GM21576 (cell line): ENCODE measurements at regions not wholly inside any gene's neighbourhood (a gene's known extent, or its start where the extent isn't known, plus 50 kb on each side); places are given as distances from the start of the nearest gene placed in this dataset.

ENCODE experiments used
- ATAC-seq: cut with Tn5 transposase; IDR thresholded peaks from one replicate; pipeline ENCODE4 v1.9.1; 2021; ENCODE audit warnings: mild to moderate bottlenecking, moderate library complexity; ENCODE audit not compliant: unreplicated experiment

- ATAC-seq: no peak
These were observed 1714.3 kb upstream of the PCDH7 start for GRCh38 chr4:29005838-29006237.

GRCh38 chr4:29009908-29010307, 1710.3 kb upstream of the PCDH7 start:
- no peak for ATAC-seq

GRCh38 chr4:29013341-29013740, 1706.8 kb upstream of the PCDH7 start:
- no peak for ATAC-seq

DNA sequence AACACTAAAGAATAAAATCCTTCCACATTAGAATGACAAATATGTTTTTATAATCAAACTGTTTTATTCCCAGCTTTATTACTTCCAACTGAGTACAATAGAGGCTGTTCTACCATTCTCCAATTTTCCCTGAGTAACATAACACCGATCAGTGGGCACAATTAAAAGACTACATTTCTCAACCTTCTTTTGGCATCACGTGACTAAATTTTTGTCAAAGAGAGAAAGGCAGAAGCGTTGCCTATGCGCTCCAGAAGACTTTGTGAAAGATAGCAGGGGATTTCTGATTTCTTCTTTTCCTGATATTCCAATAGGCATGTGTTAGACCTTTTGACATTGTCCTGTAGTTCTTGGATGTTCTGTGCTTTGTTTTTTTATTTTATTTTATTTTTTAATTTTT, 1705.6 kb upstream of the PCDH7 start:
- no peak for ATAC-seq

GRCh38 chr4:29033703-29034102, 1686.5 kb upstream of the PCDH7 start:
- no peak for ATAC-seq

DNA sequence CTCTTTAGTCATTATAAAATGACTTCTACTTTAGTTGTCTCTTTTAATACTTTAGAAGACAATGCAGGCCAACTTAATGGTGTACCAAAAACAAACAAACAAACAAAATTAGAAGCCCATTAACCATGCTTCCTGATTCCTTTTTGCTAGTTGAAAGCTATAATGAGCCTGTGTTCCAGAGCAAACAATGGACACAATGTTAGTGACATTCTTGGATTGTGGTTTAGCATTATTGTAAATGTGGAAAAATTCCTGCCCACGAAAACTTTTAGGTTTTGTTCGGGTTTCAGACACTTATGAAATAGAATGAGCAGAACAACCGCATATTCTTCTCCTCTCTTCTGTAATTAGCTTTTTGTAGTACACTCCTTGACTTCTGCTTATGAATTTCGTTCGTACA, 1682.7 kb upstream of the PCDH7 start:
- no peak for ATAC-seq

GRCh38 chr4:29043411-29043810, 1676.8 kb upstream of the PCDH7 start:
- no peak for ATAC-seq

DNA sequence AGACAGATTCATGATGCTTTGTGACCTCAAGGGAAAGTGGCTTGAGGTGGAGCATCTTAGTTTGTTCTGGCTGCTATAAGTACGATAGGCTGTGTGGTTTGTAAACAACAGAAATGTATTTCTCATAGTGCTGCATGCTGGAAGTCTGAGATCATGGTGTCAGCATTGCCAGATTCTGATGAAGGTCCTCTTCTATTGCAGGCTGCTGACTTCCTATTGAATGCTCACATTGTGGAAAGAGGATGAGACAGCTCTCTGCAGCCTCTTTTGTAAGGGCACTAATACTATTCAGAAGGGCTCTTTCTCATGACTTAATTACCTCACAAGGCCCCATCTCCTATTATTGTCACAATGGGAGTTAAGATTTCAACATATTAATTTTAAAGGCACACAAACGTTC, 1674.0 kb upstream of the PCDH7 start:
- ATAC-seq: no peak

GRCh38 chr4:29046781-29047180, 1673.4 kb upstream of the PCDH7 start:
- ATAC-seq: no peak

DNA sequence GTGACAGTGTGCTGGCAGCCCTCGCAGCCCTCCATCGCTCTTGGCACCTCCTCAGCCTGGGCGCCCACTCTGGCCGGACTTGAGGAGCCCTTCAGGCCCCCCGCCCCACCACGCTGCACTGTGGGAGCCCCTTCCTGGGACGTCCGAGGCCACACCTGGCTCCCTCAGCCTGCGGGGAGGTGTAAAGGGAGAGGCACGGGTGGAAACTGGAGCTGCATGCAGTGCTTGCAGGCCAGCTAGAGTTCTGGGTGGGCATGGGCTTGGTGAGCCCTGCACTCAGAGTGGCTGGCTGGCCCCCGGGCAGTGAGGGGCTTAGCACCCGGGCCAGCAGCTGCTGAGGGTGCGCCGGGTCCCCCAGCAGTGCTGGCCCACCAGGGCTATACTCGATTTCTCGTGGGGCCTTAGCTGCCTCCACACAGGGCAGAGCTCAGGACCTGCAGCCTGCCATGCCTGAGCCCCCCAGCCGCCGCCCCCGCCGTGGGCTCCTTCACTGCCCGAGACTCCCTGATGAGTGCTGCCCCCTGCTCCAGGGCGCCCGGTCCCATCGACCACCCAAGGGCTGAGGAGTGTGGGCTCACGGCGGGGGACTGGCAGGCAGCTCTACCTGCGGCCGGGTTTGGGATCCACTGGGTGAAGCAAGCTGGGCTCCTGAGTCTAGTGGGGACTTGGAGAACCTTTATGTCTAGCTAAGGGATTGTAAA, 1672.7 kb upstream of the PCDH7 start:
- no peak for ATAC-seq

GRCh38 chr4:29051381-29051965, 1668.7 kb upstream of the PCDH7 start:
- no peak for ATAC-seq

DNA sequence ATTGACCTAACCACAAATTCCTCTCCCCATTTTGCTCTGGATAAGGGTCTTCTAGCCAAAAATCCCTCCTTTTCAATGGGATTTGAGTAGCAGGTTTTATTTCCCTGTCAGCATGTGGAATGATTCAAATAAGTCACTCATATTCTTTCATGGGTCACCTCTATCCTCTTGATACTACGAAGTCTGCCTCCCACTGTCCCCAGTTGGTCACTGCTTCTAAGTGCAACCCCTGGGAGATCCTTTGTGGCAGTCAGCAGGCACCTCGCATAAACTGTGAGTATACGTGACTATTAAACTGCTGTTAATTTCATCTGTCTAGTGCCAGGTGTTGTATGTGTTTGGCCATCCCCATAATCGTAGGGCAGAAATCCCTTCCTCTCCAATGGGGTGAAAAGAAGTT, 1667.9 kb upstream of the PCDH7 start:
- no peak for ATAC-seq

DNA sequence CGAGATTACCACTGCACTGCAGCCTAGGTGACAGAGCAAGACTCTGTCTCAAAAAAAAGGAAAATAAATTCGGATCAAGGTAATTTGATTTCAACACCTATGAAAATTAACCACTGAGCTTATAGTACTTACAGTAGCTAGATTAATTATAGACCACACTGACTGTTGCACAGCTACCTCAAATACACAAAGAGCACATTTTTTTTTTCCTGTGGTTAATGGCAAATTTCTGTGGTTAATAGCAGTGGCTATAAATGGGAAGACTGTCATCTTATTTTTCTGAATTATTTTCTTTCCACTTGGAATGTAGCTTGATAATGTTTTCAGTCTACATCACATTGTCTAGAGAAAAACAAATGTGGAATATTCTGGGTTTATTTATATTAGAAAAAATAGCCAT, 1661.6 kb upstream of the PCDH7 start:
- ATAC-seq: no peak

DNA sequence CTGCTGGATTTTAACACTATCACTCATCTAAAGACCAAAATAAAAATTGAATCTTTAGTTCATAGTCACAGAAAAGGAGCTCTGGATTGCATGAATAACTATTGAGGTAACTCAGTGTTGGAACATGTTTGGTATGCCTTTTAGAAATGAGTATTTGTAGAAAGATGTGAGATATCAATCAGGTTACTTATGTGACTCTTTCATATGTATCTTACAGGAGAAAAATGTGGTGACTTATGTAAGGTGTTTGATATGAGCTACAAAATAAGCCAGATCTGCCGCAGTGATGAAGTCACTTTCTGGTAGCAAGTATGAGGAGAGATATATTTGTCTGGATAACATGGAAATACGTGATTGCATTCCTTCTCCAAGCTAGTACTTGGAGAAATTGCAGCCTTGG, 1653.3 kb upstream of the PCDH7 start:
- no peak for ATAC-seq

DNA sequence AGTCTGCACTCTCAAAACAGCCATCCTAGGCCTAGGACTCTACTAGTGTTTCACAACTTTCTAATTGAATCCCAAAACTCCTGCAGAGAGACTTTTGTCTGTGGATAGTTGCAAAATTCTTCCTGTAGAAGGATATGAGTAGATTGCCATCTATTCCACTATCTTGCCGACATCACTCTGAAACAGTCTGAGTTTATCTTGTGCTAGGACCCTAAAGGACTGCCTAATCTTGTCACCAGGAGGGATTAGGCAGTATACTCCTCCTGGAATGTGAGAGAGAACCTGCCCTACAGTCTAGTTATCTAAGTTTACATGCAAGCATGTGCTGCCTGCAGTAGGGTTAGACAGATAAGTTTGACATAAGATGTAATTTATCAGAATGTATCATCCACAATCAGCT, 1646.6 kb upstream of the PCDH7 start:
- no peak for ATAC-seq

DNA sequence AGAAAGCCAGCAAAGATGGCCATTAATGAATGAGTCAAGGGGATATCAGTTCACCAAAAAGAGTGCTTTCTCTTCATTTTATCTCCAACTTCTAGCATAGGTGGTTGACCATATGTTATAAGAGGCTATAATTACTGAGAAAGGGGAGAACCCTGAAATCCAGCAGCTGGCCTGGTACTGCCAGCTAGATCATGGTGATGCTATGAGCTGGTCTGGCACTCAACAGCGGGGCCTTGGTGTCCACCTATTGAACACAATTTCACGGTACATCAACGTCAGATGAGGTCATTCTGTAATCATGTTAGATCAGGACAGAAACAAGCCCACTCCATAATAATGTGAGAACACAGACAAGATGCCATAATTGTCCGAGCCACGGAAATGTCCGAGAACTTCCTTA, 1644.8 kb upstream of the PCDH7 start:
- ATAC-seq: no peak

DNA sequence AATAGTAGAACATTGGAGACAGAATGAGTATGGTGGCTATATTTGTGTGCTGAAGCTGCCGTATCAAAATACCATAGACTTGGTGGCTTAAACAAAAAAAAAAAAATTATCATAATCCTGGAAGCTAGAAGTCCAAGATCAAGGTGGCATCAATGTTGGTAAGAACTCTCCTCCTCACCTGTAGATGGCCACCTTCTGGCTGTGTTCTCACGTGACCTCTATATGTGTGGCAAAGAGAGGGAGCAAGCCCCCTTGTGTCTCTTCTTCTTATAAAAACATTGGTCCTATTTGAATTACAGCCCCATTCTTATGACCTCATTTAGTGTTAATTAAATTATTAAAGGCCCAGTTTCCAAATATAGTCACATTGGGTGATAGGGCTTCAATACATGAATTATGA, 1640.9 kb upstream of the PCDH7 start:
- no peak for ATAC-seq

- no peak for ATAC-seq
These were observed 1638.8 kb upstream of the PCDH7 start for GRCh38 chr4:29081234-29081955.

GRCh38 chr4:29082684-29083083, 1637.5 kb upstream of the PCDH7 start:
- ATAC-seq: no peak

DNA sequence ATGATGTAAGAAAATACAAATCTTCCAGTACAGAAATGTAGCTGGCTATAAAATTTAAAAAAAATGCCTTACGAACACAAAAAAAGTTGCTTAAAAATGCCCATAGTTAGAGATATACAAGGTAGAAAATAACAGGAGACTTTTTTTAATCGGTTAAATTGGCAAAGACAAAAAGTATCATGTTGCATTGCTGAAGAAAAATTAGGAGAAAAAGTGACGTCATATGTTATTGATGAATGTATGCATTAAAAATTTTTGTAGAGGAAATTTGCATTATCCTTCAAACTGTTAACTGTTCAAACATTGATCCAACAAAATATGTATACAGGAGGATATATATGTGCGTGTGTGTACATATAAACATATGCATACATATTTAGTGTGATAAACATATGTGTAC, 1634.4 kb upstream of the PCDH7 start:
- no peak for ATAC-seq

DNA sequence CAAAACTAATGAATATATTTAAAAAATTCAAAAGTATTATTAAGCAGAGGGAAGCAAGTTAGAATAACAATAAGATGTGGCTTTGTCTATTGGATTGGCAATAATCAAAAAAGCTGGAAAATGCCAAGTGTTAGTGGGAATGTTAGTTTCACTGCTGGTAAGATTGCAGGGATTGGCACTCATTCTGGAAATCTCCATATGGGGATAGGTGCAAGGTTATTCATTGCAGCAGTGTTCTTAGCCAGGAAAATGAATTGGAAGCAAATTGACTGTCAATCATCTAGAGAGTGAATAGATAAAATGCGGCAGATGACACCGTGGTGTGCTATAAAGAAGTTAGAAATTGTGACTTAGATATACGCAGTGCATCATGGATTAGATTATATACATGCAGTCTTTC, 1615.5 kb upstream of the PCDH7 start:
- no peak for ATAC-seq

DNA sequence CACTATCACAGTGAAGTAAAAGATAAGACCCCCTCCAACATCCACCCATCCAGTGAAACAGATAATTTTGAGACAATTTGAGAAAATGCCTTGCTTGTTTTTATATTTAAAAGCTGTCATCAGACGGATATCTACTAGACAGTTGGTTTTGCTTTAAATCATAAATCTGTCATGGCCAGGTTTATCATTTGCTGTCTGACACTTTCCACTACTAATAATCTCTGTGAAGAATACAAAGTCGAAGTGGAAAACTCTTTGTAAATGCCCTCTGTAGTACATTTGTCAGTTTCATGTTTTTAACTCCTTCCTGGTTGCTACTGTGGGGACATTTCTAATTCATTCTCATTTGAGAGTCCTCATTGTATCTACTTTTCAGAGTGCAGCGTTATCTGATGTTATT, 1606.2 kb upstream of the PCDH7 start:
- no peak for ATAC-seq
